Daoy (cell line): ENCODE measurements at regions not wholly inside any gene's neighbourhood (a gene's known extent, or its start where the extent isn't known, plus 50 kb on each side); places are given as distances from the start of the nearest gene placed in this dataset.
A peak's percentile ranks its signal among the peaks of the same experiment; 100 is the strongest.
"Not testable (repeated sequence)": the region's sequence is repeated elsewhere in the genome, so short reads cannot be mapped to it uniquely, and the experiment has no call there.

Experiments
- DNase-seq: peaks from one replicate; pipeline ENCODE4 v3.0.0-alpha.2; 2015; ENCODE audit warnings: low read depth

DNA sequence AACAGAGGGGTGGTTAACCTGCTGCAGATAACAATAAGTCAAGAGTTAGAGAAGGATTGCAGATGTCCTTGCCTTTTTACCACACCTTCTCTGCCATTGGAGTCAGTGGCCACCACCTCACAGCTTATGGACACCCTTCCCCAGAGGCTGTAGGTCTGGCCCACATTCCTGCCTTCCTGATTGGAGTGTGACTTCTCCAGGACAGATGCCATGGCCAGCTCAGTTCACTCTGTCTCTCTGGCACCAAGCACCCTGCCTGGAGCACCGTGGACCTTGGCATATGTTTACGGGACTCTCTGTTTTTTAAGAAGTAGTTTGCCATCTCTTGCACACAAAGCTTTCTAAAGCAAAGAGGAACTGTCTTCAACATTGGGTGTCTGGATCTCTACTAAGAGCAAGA is 323.8 kb downstream of the BCL2L11 start:
- DNase-seq = not testable (repeated sequence)

DNA sequence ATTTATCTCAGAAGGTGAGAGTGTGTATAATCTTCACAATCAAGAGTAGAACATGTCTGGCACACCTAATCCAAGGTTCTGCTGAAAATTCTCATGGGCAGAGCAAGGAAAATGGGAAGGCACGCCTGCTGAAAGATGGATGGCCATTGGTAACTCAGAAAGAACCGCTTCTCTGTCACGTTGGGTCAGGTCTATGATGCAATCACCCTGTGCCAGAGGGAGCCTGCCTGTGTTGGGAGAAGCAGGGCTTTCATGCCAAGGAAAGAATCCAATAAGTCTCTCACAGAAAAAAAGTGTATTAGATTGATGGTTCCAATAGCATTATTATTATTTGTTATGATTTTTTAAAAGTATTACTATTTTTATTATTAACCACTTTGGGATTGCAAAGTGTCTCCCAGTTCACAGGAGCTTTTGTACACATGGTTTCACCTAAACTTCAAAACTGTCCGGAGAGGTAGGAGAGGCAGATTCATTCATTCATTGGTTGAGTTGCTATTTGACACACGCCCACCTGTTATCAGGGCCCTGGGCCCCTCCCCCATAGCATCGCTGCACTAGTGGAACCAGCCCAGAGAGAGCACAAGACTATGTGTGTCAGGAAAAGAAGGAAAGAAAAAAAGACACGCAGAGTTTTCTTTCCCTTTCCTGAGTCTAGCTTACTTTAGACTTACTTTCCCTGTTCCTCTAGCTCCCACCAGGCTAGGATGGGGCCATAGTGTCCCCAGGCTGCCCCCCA is 324.6 kb downstream of the BCL2L11 start:
- not testable (repeated sequence) for DNase-seq

DNA sequence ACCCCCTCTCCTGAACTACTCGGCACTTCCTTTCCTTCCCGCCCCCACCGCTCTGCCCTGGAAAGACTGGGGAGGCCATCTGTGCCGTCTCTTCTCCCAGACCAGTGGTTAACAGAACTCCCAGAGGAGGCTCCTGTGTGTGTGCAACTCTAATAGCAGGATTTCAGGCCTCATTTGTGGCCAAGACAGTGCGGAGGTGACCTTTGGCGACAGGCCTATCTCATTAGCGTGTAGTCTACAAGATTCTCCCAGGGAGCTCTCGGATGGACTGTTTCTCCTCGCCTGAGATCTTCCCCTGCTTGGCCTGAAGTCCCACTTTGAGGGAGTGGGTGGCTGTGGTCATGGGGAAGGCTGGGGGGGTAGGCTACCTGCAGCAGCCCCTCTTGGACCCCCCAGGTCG is 325.2 kb downstream of the BCL2L11 start:
- DNase-seq = not testable (repeated sequence)

DNA sequence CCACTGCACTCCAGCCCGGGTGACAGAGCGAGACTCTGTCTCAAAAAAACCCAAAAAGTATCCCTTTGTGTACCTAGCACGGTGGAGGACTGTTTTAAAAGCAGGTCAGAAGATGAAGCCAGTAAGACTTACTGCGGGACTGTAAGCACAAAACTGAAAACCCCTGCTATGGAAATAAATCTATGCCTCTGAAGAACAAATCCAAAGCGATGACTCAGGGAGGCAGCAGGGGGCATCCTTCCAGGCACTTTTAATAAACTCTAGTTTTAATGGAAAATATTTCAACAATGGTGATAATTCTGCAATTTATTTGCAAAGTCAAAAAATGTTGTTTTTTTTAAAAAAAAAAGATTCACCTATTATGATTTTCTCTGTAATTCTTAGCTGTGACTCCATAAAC is 326.8 kb downstream of the BCL2L11 start:
- DNase-seq = not testable (repeated sequence)

DNA sequence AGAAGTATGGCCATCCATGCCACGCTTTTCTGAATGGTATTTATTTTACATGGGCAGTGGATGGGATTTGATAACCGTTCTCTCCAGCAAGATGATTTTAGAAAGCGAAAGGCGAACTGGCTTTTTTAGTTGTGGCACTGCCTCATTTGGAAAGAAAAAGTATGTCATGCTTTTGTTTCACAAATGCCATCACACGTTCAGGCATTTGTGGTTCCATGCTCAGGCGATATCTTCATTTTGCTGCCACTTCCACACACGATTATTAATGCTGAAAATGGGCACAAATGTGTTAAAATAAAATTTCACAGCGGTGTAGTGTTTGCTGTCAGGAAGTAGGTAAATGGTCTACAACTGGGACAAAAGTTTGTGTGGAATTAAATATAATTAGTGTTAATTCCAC is 328.1 kb downstream of the BCL2L11 start:
- DNase-seq = not testable (repeated sequence)

DNA sequence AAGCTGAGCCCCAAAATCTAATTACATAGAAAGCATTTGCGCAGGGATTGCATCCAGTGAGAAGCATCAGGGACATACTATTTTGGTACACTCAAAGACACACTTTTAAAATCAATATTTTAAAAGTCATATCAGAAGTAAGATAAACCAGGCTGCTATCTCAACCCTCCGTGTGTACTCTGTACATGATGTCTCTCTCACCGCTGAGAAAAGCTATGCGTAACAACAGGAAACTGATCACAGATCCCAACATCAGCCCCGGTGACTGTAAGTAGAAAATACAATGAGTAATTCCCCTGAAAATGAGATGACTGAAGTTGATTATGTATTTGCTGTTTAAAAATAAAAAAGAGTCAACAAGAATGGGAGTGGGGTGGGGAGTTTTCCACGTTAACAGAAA is 329.8 kb downstream of the BCL2L11 start:
- DNase-seq = not testable (repeated sequence)

DNA sequence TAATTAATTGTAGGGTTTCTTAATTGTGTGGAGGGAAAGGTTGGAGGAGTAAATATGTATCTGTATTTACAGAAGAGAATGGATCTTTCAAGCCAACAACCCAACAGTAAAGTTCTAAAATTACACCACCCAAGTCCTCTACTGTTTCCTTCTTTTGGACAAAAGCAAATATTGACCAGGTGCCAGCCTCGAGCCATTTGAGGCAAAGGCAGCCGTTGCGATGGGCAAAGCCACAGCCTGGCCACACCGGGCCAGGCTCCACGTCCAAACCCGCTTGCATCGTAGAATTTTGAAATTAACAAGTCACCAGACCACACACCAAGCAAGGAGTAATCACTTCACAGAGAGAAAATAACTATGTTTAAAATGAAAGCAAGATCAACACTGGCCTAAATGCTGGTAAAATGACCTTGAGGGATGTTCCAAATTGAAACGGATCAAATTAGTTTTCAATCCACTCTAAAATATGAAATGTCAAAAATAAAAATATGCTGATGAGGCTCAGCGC is 331.0 kb downstream of the BCL2L11 start:
- DNase-seq = not testable (repeated sequence)

DNA sequence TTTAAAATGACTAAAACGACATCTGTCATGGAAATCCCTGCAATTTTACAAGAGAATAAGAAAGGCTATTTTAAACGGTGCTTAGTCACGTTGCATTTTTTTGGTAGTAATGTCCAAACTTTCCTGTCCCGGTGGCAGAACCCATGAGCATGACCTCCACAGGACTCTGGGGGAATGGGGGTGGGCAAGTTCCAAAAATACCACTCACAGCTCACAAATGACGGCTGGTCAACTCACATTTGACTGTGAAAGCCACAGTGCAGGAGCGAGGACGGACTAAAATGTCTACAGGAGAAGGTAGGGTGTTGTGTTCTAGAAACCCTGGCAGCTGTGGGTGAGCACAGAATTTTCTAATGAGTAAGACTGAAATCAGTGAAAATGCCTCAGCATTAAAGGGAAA is 331.5 kb downstream of the BCL2L11 start:
- not testable (repeated sequence) for DNase-seq

DNA sequence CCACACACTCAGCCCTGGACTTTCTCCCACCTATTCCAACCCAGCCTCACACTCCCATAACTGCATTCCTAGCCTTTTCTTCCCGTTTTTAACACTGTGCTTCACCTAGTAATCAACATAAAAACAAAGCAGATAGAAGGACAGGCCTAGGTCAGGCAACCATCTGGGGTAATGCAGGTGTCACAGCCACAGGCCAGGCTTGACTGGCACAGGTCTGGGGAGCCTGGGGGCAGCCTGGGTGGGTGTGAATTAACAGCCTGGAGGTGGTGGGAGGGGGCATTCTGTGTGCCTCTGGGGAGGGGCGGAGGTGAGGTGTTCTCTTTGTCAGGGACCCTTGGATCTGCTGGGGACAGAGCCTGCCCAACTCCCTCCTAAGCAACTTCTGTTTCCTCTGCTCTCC is 332.6 kb downstream of the BCL2L11 start:
- not testable (repeated sequence) for DNase-seq

DNA sequence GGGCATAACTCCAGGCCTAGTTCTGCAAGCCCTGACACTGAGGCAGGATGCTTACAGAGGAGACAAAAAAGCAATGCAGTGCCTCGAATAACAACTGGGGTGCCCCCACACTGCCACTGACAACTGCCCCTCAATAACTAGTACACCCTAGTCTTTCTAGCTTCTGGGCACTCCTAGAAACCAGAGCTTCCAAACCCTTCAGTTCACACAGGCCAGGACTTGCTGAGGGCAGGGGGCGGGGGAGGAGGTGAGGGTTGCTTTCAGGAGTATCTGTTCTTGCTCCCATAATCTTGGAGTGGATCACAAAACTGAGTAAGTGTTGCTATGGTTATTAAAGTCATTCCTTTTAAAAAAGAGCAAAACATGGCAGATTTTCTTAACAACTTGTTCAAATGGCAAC is 333.1 kb downstream of the BCL2L11 start:
- not testable (repeated sequence) for DNase-seq

DNA sequence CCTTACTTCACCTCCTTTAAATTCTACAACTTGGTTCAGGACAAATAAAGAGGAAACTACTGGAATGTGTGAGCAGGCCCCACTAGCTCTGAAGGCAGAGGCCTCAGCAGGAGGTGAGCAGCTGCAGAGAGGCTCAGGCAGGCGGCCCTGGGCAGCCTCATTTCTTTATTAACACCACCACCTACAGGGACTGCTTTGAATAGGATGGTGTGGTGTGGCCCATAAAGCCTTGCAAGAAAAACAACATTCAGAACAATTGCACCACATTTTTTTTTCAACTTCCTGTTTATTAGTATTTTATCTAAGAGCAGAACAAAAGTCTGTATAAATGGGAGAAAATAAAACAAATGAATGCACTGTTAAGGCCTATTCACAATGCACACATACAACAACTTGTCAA is 333.7 kb downstream of the BCL2L11 start:
- peak; percentile 23 for DNase-seq

DNA sequence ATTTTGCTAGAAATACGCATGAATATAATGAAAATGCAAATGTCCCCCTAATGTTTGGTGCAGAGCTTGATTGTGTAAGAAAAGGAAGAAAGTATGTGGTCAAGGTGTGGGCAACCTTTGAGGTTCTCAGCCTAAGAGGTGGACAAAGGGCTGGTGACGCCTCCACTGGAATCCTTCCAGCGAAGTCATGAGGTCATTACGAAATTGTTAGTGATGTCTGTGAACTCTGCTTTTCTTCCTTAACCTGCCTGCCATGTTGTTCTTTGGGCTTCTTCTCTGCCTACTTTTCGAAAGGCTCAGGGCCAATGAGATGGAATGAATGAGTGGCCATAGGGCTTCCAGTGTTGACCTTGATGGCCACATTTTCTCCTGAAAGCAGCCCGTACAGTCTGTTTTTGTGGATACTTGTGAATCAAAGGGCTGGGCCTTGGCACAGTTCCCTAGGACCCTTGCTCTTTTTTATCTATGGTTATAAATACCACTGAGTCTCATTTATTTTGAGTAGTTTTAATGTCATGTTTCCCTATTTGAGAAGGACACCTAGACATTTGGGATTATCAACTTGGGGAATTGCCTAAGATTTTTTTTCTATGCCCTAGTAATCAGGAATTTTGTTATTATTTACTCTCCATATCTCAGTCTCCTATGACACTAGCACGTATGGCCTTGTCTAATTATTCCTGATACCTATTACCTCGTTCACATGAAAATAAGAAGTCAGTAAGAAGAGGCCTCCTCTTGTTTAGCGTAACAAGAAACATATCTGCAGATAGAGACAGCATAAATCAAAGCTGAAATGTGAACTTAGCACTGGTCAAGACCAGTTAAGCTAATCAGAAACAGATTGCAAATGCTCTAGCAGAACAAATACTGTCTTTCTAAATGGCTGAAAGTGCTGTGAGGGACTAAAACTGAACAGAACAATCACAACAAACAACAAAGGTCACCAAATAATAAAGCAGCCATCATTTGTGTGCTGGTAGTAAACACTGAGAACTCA is 334.6 kb downstream of the BCL2L11 start:
- DNase-seq = not testable (repeated sequence)

DNA sequence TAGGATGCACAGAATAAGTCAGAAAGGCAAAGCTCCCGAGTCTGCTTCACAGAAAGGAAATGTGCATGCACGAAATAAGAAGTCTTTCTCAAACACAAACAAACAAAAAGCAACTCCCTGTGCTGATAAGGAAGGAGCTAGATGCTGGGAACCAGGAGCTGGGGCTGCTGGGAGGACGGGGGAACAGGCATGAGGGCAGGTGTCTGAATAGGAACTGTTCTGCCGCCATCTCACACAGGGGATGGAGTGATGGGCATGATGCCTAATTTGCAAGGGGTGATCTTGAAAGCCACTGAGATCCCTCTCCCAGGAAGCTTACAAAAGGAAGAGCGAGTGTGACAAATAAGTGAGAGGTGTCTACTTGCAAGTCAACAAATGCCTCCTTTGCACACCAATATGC is 336.5 kb downstream of the BCL2L11 start:
- DNase-seq = not testable (repeated sequence)

DNA sequence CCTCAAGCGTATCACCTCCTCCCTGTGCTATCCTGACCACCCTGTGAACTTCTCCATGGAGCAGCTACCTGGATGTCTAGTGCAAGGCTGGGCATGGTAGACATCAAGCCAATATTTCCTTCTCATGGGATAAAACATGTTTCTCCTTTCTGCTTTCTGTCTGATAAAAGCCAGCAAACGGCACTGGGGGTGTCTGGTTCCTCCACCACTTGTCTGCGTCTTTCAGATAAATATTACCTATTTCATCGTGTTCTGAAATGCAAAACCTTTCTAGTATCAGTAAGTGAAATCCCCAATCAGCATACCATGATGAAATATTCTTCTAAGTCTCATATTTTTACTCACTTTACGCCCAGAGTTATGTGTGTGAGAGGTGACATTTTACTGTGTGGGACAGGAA is 340.2 kb downstream of the BCL2L11 start:
- not testable (repeated sequence) for DNase-seq

DNA sequence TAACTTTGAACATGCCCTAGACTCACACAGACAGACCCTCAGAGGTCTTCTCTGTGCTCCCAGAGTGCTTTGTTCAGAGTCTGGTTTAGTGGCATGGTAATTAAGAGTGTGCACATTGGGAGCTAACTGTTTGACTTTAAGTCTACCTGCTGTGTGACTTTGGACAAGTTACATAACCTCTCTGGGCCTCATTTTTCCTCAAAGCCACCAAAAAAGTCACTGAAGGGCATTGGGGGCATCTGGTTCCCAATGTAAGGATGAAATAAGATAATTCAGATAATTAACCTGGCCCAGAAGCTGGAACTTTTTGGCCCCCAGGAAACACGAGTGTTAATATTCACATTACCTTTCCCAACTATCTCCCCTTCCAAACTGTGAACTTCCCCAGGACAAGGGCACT is 341.1 kb downstream of the BCL2L11 start:
- DNase-seq = not testable (repeated sequence)

DNA sequence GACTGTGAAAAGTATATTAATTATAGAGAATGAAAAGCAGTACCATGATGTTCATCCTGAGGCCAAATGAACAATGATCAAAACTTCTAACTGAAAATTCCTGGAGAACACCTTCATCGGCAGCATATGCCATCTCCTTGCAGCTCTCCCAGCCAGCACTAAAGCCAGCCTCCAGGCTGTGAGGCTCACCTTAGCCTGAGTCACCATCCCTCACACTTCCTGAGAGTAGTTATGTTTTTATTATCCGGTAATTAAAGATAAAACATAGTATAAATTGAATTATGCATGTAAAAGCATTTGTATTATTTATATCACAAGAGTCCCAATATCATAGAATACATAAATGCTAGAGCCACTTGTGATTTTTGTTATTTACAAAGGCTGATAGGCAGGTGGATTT is 341.9 kb downstream of the BCL2L11 start:
- not testable (repeated sequence) for DNase-seq

DNA sequence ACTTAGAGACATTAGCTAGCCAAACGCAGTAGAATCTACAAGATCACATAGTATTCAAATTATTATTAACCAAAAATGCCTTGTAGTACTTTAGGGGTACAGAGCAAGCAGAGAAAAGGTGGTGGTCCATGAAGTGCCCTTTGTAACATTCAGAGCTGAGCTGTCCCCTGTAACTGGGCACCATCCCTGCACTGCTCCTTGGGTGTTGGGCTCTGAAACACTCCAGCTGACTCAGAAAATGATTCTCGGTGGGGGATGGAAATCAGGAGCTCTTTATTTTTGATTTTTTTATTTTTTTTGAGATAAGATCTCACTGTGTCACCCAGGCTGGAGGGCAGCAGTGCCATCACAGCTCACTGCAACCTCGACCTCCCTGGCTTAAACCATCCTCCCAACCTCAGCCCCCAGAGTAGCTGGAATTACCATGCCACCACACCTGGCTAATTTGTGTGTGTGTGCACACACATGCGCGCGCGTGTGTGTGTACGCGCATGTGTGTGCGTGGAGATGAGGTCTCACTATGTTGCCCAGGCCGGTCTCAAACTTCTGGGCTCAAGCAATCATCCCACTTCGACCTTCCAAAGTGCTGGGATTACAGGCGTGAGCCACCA is 342.6 kb downstream of the BCL2L11 start:
- not testable (repeated sequence) for DNase-seq

DNA sequence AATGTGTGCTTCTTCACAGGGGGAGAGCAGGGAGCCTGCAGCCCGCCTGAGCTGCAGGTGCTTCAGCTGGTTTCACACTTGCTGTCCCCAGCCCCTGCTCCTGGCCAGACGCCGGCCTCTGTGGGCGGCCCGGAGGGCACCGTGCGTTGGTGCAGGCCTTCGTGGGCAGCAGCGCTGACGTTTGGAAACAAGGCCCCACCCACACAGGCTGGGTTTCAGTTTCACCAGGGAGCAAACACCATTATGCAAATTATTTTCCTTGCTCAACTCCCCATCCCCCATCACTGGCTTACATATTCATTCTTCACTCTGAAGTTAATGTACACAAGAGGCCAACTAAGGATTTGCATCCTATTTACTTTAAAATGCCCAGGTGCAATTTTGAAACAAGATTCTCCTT is 343.2 kb downstream of the BCL2L11 start:
- DNase-seq = not testable (repeated sequence)

DNA sequence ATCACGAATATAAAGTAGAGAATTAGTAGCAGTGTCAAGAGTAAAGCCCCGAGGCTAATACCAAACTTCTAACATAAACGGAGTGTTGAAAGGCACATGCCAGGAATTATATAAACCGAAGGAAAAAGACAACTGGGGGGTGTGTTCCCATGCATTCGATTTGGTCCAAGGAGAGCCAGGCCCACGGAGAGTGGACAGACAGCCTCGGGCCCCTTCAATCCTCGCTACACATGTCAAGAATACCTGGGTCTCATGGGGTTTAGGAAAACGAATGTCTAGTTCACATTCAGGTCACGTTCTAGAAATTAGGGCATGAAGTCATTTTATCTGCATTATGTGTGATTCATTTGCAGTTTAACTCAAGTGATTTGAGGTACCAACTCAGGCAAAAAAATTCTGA is 343.7 kb downstream of the BCL2L11 start:
- not testable (repeated sequence) for DNase-seq

DNA sequence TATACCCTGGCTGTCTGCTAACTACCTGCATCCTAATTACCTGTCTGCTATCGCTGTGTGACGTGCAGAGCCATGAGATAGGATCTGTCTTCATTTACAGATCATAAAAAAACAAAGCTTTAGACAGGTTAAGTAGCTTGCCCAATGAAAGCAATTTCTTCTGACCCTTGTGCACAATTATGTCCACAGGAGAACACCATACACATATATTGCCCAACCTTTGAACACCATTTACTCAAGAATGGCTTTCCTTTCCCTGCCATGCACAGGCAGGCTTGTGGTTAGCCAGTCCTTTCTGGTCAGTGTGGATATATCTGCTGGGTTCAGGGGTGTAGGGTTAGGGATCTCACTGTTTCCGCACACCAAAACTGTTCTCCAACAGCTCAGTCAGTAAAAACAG is 344.8 kb downstream of the BCL2L11 start:
- DNase-seq = not testable (repeated sequence)

DNA sequence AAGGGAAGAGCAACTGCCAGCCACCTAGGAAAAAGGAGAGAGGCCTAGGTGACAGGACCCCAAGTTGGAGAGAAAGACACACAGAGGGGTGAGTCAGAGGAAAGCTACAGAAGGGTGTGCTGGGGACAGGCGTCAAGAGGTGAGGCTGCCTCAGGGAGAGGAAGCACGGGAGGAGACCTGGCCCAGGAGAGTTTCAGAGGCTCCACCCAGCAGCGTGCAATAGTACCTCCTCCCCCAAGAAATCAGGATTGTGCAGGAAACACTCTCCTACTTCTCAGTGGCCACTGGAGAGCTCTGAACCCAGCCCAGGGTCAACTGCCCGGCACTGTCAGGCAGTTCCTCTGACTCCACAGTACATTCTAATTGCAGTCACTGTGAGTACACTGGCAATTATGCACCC is 346.0 kb downstream of the BCL2L11 start:
- not testable (repeated sequence) for DNase-seq

DNA sequence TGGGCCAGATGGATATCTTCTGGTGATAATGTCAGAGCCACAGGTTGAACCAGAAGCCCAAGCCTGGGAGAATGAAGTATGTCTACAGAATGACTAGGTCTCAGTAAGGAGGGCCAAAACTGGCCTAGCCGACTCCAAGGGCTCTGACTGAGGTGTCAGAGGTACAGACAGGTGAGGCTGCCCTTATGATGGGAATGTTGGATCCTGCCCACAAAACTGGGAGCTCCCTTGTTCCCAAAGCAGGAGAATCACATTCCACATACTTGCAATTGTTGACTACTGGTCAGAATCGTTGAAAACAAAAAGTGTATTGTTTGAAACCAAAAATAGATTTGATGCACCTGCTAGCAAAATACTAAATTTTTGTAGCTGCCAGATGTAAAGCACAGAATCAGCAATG is 350.2 kb downstream of the BCL2L11 start:
- not testable (repeated sequence) for DNase-seq
